ENCODE measurements at regions not wholly inside any gene's neighbourhood (a gene's known extent, or its start where the extent isn't known, plus 50 kb on each side); places are given as distances from the start of the nearest gene placed in this dataset.

DNA sequence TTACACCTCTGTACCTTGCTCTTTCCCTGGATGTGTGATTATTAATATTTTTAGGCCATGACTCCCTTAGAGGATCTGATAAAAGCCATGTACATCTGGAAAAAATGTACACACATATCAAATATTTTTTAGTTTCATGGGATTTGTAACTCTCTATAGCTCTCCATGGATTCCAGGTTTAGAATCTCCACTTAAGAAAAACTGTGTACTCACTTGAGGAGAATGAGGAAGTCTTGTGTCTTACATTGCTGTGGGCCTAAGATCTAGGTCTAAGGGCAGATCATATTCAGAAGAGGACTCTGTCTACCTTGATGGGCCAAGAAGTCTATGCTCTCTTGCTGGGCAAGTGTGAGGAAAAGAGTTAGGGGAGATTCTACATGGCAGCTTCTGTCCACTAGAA is 98.0 kb downstream of the RRAGB start:
- CTCF ChIA-PET: interaction anchor here (1.4 kb wide), 1 partner anchor 93 kb away, joined by 4 read pairs; no protein-coding TSS in a partner anchor
- no peak overlapping the region for H3K4me3 Mint-ChIP-seq

DNA sequence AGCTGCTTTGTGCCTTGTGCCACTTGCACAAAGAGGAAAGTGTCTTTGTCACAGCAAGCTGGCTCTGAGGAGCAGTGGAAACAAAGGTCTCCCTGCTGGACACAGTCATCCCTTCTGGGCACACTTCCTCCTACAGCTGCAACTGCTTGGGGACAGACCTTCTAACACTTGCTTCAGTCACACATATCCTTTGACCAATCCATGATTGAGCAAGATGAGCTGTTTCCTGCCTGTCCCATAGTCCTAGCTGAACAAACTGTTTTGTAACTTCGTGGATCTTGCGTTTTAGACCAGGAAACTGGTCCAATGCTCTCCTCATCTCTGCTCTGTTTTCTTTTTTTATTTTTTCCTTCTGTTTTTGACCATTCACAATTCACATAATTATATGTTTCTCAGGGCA is 98.5 kb downstream of the RRAGB start:
- ChIA-PET POLR2A (no interaction called here), CTCF (interaction anchor here (1.4 kb wide), 1 partner anchor 92 kb away, joined by 4 read pairs; no protein-coding TSS in a partner anchor)
- TF ChIP-seq, protein P1, sequence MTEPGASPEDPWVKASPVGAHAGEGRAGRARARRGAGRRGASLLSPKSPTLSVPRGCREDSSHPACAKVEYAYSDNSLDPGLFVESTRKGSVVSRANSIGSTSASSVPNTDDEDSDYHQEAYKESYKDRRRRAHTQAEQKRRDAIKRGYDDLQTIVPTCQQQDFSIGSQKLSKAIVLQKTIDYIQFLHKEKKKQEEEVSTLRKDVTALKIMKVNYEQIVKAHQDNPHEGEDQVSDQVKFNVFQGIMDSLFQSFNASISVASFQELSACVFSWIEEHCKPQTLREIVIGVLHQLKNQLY (CRISPR knock-in tag; IDR thresholded peaks at IDR 0.05): no peak
- TF ChIP-seq ZNF263 (CRISPR knock-in tag; IDR thresholded peaks at IDR 0.05; ENCODE audit: low read depth) (no peak), MYBL2 (CRISPR knock-in tag; IDR thresholded peaks at IDR 0.05) (no peak)
- TF ChIP-seq, protein P2, sequence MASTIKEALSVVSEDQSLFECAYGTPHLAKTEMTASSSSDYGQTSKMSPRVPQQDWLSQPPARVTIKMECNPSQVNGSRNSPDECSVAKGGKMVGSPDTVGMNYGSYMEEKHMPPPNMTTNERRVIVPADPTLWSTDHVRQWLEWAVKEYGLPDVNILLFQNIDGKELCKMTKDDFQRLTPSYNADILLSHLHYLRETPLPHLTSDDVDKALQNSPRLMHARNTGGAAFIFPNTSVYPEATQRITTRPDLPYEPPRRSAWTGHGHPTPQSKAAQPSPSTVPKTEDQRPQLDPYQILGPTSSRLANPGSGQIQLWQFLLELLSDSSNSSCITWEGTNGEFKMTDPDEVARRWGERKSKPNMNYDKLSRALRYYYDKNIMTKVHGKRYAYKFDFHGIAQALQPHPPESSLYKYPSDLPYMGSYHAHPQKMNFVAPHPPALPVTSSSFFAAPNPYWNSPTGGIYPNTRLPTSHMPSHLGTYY (CRISPR knock-in tag; IDR thresholded peaks at IDR 0.05): no peak
- TF ChIP-seq, protein P3, sequence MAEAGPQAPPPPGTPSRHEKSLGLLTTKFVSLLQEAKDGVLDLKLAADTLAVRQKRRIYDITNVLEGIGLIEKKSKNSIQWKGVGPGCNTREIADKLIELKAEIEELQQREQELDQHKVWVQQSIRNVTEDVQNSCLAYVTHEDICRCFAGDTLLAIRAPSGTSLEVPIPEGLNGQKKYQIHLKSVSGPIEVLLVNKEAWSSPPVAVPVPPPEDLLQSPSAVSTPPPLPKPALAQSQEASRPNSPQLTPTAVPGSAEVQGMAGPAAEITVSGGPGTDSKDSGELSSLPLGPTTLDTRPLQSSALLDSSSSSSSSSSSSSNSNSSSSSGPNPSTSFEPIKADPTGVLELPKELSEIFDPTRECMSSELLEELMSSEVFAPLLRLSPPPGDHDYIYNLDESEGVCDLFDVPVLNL (CRISPR knock-in tag; IDR thresholded peaks at IDR 0.05; ENCODE audit: borderline replicate concordance, low read depth): no peak
- TF ChIP-seq, protein P4, sequence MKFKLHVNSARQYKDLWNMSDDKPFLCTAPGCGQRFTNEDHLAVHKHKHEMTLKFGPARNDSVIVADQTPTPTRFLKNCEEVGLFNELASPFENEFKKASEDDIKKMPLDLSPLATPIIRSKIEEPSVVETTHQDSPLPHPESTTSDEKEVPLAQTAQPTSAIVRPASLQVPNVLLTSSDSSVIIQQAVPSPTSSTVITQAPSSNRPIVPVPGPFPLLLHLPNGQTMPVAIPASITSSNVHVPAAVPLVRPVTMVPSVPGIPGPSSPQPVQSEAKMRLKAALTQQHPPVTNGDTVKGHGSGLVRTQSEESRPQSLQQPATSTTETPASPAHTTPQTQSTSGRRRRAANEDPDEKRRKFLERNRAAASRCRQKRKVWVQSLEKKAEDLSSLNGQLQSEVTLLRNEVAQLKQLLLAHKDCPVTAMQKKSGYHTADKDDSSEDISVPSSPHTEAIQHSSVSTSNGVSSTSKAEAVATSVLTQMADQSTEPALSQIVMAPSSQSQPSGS (CRISPR knock-in tag; IDR thresholded peaks at IDR 0.05; ENCODE audit: borderline replicate concordance, low read depth): no peak
- TF ChIP-seq, protein P5, sequence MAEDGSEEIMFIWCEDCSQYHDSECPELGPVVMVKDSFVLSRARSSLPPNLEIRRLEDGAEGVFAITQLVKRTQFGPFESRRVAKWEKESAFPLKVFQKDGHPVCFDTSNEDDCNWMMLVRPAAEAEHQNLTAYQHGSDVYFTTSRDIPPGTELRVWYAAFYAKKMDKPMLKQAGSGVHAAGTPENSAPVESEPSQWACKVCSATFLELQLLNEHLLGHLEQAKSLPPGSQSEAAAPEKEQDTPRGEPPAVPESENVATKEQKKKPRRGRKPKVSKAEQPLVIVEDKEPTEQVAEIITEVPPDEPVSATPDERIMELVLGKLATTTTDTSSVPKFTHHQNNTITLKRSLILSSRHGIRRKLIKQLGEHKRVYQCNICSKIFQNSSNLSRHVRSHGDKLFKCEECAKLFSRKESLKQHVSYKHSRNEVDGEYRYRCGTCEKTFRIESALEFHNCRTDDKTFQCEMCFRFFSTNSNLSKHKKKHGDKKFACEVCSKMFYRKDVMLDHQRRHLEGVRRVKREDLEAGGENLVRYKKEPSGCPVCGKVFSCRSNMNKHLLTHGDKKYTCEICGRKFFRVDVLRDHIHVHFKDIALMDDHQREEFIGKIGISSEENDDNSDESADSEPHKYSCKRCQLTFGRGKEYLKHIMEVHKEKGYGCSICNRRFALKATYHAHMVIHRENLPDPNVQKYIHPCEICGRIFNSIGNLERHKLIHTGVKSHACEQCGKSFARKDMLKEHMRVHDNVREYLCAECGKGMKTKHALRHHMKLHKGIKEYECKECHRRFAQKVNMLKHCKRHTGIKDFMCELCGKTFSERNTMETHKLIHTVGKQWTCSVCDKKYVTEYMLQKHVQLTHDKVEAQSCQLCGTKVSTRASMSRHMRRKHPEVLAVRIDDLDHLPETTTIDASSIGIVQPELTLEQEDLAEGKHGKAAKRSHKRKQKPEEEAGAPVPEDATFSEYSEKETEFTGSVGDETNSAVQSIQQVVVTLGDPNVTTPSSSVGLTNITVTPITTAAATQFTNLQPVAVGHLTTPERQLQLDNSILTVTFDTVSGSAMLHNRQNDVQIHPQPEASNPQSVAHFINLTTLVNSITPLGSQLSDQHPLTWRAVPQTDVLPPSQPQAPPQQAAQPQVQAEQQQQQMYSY (CRISPR knock-in tag; IDR thresholded peaks at IDR 0.05): no peak
- no peak for ATAC-seq
- Mint-ChIP-seq H3K9me3 (no peaks in the 10 kb centered on the region; the same call in 1 of the 2 replicates), H3K4me3 (no peak overlapping the region), H3K27ac (no peak overlapping the region), H3K36me3 (peaks cover 2% of the 10 kb centered on the region; the same call in 1 of the 2 replicates), H3K4me1 (peaks cover 16% of the 10 kb centered on the region), H3K27me3 (ENCODE audit: low read depth) (no peaks in the 10 kb centered on the region)
- DNase-seq (ENCODE audit: low spot score): no peak

More for the DNA sequence above, 98.0 kb downstream of the RRAGB start:
- ATAC-seq (no peak), DNase-seq (ENCODE audit: low spot score) (no peak)
- H3K36me3 Mint-ChIP-seq: peaks cover 2% of the 10 kb centered on the region; the same call in 1 of the 2 replicates
- peaks cover 16% of the 10 kb centered on the region for H3K4me1 Mint-ChIP-seq
- POLR2A ChIA-PET: no interaction called here
- no peak overlapping the region for H3K27ac Mint-ChIP-seq
- peaks cover 3% of the 10 kb centered on the region for H3K9me3 Mint-ChIP-seq
- no peak for TF ChIP-seq ZNF416 (CRISPR knock-in tag; IDR thresholded peaks at IDR 0.05)
- TF ChIP-seq, protein P6, sequence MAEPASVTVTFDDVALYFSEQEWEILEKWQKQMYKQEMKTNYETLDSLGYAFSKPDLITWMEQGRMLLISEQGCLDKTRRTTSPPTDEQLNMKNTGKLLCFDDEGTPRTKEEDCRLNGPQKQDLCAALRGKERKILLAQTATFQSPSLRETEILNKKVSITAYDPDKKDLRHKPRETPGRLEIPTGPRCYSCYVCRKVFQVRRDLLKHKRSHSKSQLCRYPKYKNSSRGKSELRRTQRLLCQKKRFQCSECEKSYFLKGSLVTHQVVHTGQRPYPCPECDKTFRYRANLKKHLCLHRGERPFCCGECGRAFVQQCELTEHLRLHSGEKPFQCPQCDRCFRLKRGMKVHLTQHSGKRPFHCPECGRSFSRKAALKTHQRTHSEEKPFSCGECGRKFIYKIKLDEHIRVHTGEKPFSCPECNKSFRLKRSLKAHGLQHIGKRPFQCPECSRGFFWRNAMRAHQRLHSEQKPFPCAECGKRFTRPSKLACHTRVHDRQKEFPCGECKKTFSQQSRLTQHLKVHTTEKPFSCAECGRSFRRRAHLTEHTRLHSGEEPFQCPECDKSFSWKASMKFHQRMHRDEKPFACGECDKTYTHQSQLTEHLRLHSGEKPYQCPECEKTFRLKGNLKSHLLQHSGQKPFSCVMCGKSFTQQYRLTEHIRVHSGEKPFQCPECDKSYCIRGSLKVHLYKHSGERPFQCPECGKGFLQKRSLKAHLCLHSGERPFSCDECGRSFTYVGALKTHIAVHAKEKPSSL (CRISPR knock-in tag; conservative IDR thresholded peaks at IDR 0.05): no peak
- TF ChIP-seq, protein P7, sequence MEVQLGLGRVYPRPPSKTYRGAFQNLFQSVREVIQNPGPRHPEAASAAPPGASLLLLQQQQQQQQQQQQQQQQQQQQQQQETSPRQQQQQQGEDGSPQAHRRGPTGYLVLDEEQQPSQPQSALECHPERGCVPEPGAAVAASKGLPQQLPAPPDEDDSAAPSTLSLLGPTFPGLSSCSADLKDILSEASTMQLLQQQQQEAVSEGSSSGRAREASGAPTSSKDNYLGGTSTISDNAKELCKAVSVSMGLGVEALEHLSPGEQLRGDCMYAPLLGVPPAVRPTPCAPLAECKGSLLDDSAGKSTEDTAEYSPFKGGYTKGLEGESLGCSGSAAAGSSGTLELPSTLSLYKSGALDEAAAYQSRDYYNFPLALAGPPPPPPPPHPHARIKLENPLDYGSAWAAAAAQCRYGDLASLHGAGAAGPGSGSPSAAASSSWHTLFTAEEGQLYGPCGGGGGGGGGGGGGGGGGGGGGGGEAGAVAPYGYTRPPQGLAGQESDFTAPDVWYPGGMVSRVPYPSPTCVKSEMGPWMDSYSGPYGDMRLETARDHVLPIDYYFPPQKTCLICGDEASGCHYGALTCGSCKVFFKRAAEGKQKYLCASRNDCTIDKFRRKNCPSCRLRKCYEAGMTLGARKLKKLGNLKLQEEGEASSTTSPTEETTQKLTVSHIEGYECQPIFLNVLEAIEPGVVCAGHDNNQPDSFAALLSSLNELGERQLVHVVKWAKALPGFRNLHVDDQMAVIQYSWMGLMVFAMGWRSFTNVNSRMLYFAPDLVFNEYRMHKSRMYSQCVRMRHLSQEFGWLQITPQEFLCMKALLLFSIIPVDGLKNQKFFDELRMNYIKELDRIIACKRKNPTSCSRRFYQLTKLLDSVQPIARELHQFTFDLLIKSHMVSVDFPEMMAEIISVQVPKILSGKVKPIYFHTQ (CRISPR knock-in tag; IDR thresholded peaks at IDR 0.05): no peak
- TF ChIP-seq, protein P8, sequence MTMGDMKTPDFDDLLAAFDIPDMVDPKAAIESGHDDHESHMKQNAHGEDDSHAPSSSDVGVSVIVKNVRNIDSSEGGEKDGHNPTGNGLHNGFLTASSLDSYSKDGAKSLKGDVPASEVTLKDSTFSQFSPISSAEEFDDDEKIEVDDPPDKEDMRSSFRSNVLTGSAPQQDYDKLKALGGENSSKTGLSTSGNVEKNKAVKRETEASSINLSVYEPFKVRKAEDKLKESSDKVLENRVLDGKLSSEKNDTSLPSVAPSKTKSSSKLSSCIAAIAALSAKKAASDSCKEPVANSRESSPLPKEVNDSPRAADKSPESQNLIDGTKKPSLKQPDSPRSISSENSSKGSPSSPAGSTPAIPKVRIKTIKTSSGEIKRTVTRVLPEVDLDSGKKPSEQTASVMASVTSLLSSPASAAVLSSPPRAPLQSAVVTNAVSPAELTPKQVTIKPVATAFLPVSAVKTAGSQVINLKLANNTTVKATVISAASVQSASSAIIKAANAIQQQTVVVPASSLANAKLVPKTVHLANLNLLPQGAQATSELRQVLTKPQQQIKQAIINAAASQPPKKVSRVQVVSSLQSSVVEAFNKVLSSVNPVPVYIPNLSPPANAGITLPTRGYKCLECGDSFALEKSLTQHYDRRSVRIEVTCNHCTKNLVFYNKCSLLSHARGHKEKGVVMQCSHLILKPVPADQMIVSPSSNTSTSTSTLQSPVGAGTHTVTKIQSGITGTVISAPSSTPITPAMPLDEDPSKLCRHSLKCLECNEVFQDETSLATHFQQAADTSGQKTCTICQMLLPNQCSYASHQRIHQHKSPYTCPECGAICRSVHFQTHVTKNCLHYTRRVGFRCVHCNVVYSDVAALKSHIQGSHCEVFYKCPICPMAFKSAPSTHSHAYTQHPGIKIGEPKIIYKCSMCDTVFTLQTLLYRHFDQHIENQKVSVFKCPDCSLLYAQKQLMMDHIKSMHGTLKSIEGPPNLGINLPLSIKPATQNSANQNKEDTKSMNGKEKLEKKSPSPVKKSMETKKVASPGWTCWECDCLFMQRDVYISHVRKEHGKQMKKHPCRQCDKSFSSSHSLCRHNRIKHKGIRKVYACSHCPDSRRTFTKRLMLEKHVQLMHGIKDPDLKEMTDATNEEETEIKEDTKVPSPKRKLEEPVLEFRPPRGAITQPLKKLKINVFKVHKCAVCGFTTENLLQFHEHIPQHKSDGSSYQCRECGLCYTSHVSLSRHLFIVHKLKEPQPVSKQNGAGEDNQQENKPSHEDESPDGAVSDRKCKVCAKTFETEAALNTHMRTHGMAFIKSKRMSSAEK (CRISPR knock-in tag; IDR thresholded peaks at IDR 0.05; ENCODE audit: borderline replicate concordance): no peak
- TF ChIP-seq NR3C1 (CRISPR knock-in tag; conservative IDR thresholded peaks at IDR 0.05; ENCODE audit: low read depth): no peak
- no peaks in the 10 kb centered on the region for H3K27me3 Mint-ChIP-seq (ENCODE audit: low read depth)
